ENCODE measurements at regions not wholly inside any gene's neighbourhood (a gene's known extent, or its start where the extent isn't known, plus 50 kb on each side); places are given as distances from the start of the nearest gene placed in this dataset.

- no peak for DNase-seq (ENCODE audit: low spot score)
Observed at GRCh38 chr22:26732284-26732683, 74.9 kb downstream of the MIAT start.

GRCh38 chr22:26734339-26735018, 77.1 kb downstream of the MIAT start:
- DNase-seq (ENCODE audit: low spot score), result no peak

GRCh38 chr22:26735019-26735409, 77.6 kb downstream of the MIAT start:
- no peak for DNase-seq (ENCODE audit: low spot score)

- DNase-seq (ENCODE audit: low spot score), result no peak
Observed at GRCh38 chr22:26737262-26737661, 79.9 kb downstream of the MIAT start.

- no peak for DNase-seq (ENCODE audit: low spot score)
Observed at GRCh38 chr22:26740253-26740652, 82.9 kb downstream of the MIAT start.

GRCh38 chr22:26743149-26743548, 85.8 kb downstream of the MIAT start:
- no peak for DNase-seq (ENCODE audit: low spot score)

GRCh38 chr22:26744892-26745808, 87.8 kb downstream of the MIAT start:
- DNase-seq (ENCODE audit: low spot score), result no peak

GRCh38 chr22:26746311-26746710, 88.9 kb downstream of the MIAT start:
- no peak for DNase-seq (ENCODE audit: low spot score)

- no peak for DNase-seq (ENCODE audit: low spot score)
Observed at GRCh38 chr22:26748845-26749244, 91.5 kb downstream of the MIAT start.

- no peak for DNase-seq (ENCODE audit: low spot score)
Observed at GRCh38 chr22:26751217-26751616, 93.8 kb downstream of the MIAT start.

- DNase-seq (ENCODE audit: low spot score), result no peak
Observed at GRCh38 chr22:26753125-26753862, 95.9 kb downstream of the MIAT start.

GRCh38 chr22:26756675-26757293, 99.4 kb downstream of the MIAT start:
- peak; percentile 39 for DNase-seq (ENCODE audit: low spot score)

GRCh38 chr22:26757496-26757895, 100.1 kb downstream of the MIAT start:
- DNase-seq (ENCODE audit: low spot score), result no peak

- no peak for DNase-seq (ENCODE audit: low spot score)
Observed at GRCh38 chr22:26762503-26763472, 105.4 kb downstream of the MIAT start.

GRCh38 chr22:26763633-26764361, 106.4 kb downstream of the MIAT start:
- no peak for DNase-seq (ENCODE audit: low spot score)

GRCh38 chr22:26766510-26767350, 109.3 kb downstream of the MIAT start:
- DNase-seq (ENCODE audit: low spot score), result no peak

- no peak for DNase-seq (ENCODE audit: low spot score)
Observed at GRCh38 chr22:26767351-26768155, 110.2 kb downstream of the MIAT start.

- no peak for DNase-seq (ENCODE audit: low spot score)
Observed at GRCh38 chr22:26768156-26768515, 110.7 kb downstream of the MIAT start.

GRCh38 chr22:26768952-26769351, 111.6 kb downstream of the MIAT start:
- DNase-seq (ENCODE audit: low spot score), result no peak

Data from activated CD4-positive, alpha-beta T cell treated with anti-CD3 and anti-CD28 coated beads, Interleukin-2, Interleukin-4, amounts not matched to agents 100 ng/mL and 50 ng/mL, durations not matched to agents 16 hours and 8 hours (primary cell).